GM12878 (cell line): ENCODE measurements at regions not wholly inside any gene's neighbourhood (a gene's known extent, or its start where the extent isn't known, plus 50 kb on each side); places are given as distances from the start of the nearest gene placed in this dataset.

Experiments
- ATAC-seq: fragments of 200-7000 bp; cut with Tn5 transposase; 3 replicates; pipeline ENCODE4 v1.9.1; 2020; ENCODE audit warnings: mild to moderate bottlenecking, moderate library complexity
- BruUV-seq: library from RNA; stranded (reverse); fragments of 400-500 nt; replicated peaks from 2 replicates; lab custom pipeline; 2021; lab: Mats Ljungman, UMichigan
- CTCF ChIA-PET: fragments of 300-600 bp; sonication (Branson Sonifier 250); formaldehyde crosslinking; extraction: SDS; loops from one replicate; lab custom pipeline; 2021; ENCODE audit warnings: inconsistent platforms; lab: Yijun Ruan, JAX
- POLR2A ChIA-PET: fragments of 350-600 bp; formaldehyde crosslinking; extraction: SDS; loops from one replicate; lab custom pipeline; 2021; ENCODE audit warnings: inconsistent platforms; lab: Charles Lee
- RAD21 ChIA-PET: fragments of 300-600 bp; sonication (Branson Sonifier 250); formaldehyde crosslinking; loops from one replicate; lab custom pipeline; 2023; ENCODE audit warnings: antibody characterized with exemption; ENCODE audit not compliant: unreplicated experiment; lab: Charles Lee
- SMC1A ChIA-PET: fragments of 300-600 bp; sonication (Branson Sonifier 250); formaldehyde crosslinking; loops from one replicate; lab custom pipeline; 2023; ENCODE audit not compliant: unreplicated experiment, uncharacterized antibody; lab: Charles Lee
- DNase-seq: peaks from one replicate; pipeline ENCODE4 v3.0.0-alpha.2; 2011; ENCODE audit warnings: low read depth, low spot score
- FAIRE-seq: peaks from 3 replicates; lab custom pipeline; 2011; peaks lifted over from hg19 to GRCh38; lab: Jason Lieb, UNC
- H2AFZ ChIP-seq: 2 replicates; pipeline ENCODE4 v1.6.0; 2011; ENCODE audit warnings: low read depth, low read length, control low read depth; ENCODE audit not compliant: control insufficient read depth
- H3K27ac ChIP-seq: 2 replicates; pipeline ENCODE4 v1.5.1; 2011; ENCODE audit warnings: control low read depth; ENCODE audit not compliant: control insufficient read depth, insufficient read depth
- H3K27me3 ChIP-seq, 2 experiments: replicated peaks in 1 of 2; 2 replicates each; pipeline versions ENCODE4 v1.6.0 to v1.6.1; 2011; ENCODE audit warnings: low read length in 1 of 2; ENCODE audit not compliant: control insufficient read depth in 2 of 2, insufficient read depth in 2 of 2
- H3K36me3 ChIP-seq, 2 experiments: 2 replicates each; pipeline ENCODE4 v1.5.1; 2011; ENCODE audit warnings: low read length in 1 of 2; ENCODE audit not compliant: control insufficient read depth in 2 of 2, insufficient read depth in 2 of 2
- H3K4me1 ChIP-seq: 2 replicates; pipeline ENCODE4 v1.6.1; 2011; ENCODE audit warnings: mild to moderate bottlenecking, low read length, moderate library complexity, mixed read lengths; ENCODE audit not compliant: control insufficient read depth, insufficient read depth
- H3K4me2 ChIP-seq: 2 replicates; pipeline ENCODE4 v1.6.0; 2011; ENCODE audit warnings: control low read depth; ENCODE audit not compliant: control insufficient read depth, insufficient read depth
- H3K4me3 ChIP-seq: fragments of 200-600 bp; sonication (generic); 2 replicates; pipeline ENCODE4 v1.5.1; 2016
- H3K79me2 ChIP-seq: 2 replicates; pipeline ENCODE4 v1.6.0; 2011; ENCODE audit warnings: low read length; ENCODE audit not compliant: control insufficient read depth, insufficient read depth
- H3K9ac ChIP-seq: 2 replicates; pipeline ENCODE4 v1.8.0; 2011; ENCODE audit warnings: low read length, control low read depth, mixed read lengths; ENCODE audit not compliant: control insufficient read depth, insufficient read depth
- H3K9me3 ChIP-seq: replicated peaks from 3 replicates; pipeline ENCODE4 v1.5.1; 2011; ENCODE audit warnings: mild to moderate bottlenecking, low read length; ENCODE audit not compliant: control insufficient read depth, insufficient read depth
- H4K20me1 ChIP-seq: 2 replicates; pipeline ENCODE4 v1.6.0; 2011; ENCODE audit not compliant: control insufficient read depth, insufficient read depth
- CREM ChIP-seq: IDR thresholded peaks from 2 replicates; pipeline ENCODE4 v1.6.1; 2014; ENCODE audit warnings: antibody characterized with exemption, low read depth
- ESRRA ChIP-seq: IDR thresholded peaks from 2 replicates; pipeline ENCODE4 v1.6.1; 2012; ENCODE audit warnings: mild to moderate bottlenecking, low read length, improper control_type of control experiment
- HDAC2 ChIP-seq: fragments of 200-600 bp; sonication (generic); IDR thresholded peaks from 2 replicates; pipeline ENCODE4 v1.6.1; 2017
- JUND ChIP-seq: IDR thresholded peaks from 2 replicates; pipeline ENCODE4 v1.6.1; 2012; ENCODE audit warnings: low read depth, mild to moderate bottlenecking, low read length, improper control_type of control experiment, moderate library complexity
- MEF2B ChIP-seq: fragments of 450-650 bp; IDR thresholded peaks from 2 replicates; pipeline ENCODE4 v1.6.1; 2018; ENCODE audit warnings: mild to moderate bottlenecking, moderate library complexity; ENCODE audit not compliant: partially characterized antibody, poor library complexity, severe bottlenecking
- SP1 ChIP-seq: IDR thresholded peaks from one replicate; pipeline ENCODE4 v1.6.1; 2011; ENCODE audit warnings: low read depth, low read length
- STAT3 ChIP-seq: IDR thresholded peaks from 2 replicates; pipeline ENCODE4 v1.6.1; 2011; ENCODE audit warnings: low read depth, low read length, improper control_type of control experiment
- TARDBP ChIP-seq: IDR thresholded peaks from 2 replicates; pipeline ENCODE4 v1.6.1; 2016; ENCODE audit warnings: borderline replicate concordance
- TCF12 ChIP-seq: IDR thresholded peaks from 2 replicates; pipeline ENCODE4 v1.6.1; 2011; ENCODE audit warnings: low read depth, mild to moderate bottlenecking, low read length
- TCF7 ChIP-seq: IDR thresholded peaks from 2 replicates; pipeline ENCODE4 v1.6.1; 2014; ENCODE audit warnings: antibody characterized with exemption, borderline replicate concordance
- ZSCAN29 ChIP-seq: fragments of 450-650 bp; IDR thresholded peaks from 2 replicates; pipeline ENCODE4 v1.6.1; 2017; ENCODE audit warnings: mild to moderate bottlenecking, moderate library complexity
- WGBS: methylation state at CpG from one replicate; pipeline ENCODE4 v1.1.6; 2016; ENCODE audit warnings: low lambda C conversion rate; ENCODE audit not compliant: insufficient replicate concordance, insufficient coverage; ENCODE audit errors: missing lambda C conversion rate; 5-methylcytosine and 5-hydroxymethylcytosine counted together
- in situ Hi-C: fragments of 300-500 bp; cut with MboI; formaldehyde crosslinking; loops from 9 replicates; pipeline ENCODE4 v1.14.3; 2018; ENCODE audit warnings: mixed read lengths
- intact Hi-C: fragments of 100-400 bp; cut with micrococcal nuclease; formaldehyde crosslinking; loops from one replicate; pipeline ENCODE4 v1.14.2; 2022; ENCODE audit not compliant: unreplicated experiment
- TF ChIP-seq, protein P1 (sequence below): fragments of 450-650 bp; IDR thresholded peaks from 2 replicates; pipeline ENCODE4 v1.6.1; 2017; ENCODE audit warnings: mild to moderate bottlenecking, moderate library complexity
- TF ChIP-seq, protein P2 (sequence below): fragments of 450-650 bp; IDR thresholded peaks from 2 replicates; pipeline ENCODE4 v1.6.1; 2017; ENCODE audit warnings: antibody characterized with exemption, mild to moderate bottlenecking, moderate library complexity
- TF ChIP-seq, protein P3 (sequence below): fragments of 450-650 bp; formaldehyde crosslinking; IDR thresholded peaks from 2 replicates; pipeline ENCODE4 v1.4.0; 2020; ENCODE audit warnings: mild to moderate bottlenecking, moderate library complexity

DNA sequence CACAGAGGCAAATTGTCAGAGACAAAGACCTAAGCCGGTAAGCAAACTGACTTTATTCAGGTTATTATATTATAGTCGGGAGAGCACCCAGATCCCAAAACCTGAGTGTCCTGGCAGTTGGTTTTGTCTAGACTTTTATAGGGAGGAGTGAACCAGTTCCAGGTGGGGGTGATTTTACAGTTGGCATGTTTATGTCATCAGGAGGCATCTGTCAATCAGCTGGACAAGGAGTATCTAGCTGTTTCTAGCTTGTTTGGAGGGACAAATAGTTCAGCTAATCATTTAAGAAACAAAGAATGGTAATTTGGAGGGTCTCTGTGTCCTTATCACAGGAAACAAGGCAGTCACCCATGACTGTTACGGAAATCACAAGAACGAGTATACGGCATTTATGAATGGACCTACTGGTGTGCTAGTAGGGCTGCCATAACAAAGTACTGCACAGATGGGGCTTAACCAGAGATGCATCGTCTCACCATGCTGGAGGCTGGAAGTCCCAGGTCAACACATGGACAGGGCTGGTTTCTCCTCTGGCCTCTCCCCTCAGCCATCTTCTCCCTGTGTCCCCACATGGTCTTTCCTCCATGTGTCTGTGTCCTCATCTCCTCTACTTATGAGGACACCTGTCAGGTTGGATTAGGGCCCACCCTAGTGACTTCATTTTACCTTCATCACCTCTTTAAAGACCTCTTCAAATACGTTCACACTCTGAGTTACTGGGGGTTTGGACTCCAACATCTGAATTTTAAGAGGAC is 122.7 kb downstream of the LY86 start:
- ATAC-seq = no peak
- SMC1A ChIA-PET = interaction anchor here (0.6 to 2.6 kb wide), 4 partner anchors 10 to 119 kb away, joined by 3 to 10 read pairs (median 4); no protein-coding TSS in a partner anchor
- no peak overlapping the region for H3K4me2 ChIP-seq
- no peak for TF ChIP-seq ESRRA
- TF ChIP-seq, protein P1, sequence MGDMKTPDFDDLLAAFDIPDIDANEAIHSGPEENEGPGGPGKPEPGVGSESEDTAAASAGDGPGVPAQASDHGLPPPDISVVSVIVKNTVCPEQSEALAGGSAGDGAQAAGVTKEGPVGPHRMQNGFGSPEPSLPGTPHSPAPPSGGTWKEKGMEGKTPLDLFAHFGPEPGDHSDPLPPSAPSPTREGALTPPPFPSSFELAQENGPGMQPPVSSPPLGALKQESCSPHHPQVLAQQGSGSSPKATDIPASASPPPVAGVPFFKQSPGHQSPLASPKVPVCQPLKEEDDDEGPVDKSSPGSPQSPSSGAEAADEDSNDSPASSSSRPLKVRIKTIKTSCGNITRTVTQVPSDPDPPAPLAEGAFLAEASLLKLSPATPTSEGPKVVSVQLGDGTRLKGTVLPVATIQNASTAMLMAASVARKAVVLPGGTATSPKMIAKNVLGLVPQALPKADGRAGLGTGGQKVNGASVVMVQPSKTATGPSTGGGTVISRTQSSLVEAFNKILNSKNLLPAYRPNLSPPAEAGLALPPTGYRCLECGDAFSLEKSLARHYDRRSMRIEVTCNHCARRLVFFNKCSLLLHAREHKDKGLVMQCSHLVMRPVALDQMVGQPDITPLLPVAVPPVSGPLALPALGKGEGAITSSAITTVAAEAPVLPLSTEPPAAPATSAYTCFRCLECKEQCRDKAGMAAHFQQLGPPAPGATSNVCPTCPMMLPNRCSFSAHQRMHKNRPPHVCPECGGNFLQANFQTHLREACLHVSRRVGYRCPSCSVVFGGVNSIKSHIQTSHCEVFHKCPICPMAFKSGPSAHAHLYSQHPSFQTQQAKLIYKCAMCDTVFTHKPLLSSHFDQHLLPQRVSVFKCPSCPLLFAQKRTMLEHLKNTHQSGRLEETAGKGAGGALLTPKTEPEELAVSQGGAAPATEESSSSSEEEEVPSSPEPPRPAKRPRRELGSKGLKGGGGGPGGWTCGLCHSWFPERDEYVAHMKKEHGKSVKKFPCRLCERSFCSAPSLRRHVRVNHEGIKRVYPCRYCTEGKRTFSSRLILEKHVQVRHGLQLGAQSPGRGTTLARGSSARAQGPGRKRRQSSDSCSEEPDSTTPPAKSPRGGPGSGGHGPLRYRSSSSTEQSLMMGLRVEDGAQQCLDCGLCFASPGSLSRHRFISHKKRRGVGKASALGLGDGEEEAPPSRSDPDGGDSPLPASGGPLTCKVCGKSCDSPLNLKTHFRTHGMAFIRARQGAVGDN = no peak
- TF ChIP-seq, protein P2, sequence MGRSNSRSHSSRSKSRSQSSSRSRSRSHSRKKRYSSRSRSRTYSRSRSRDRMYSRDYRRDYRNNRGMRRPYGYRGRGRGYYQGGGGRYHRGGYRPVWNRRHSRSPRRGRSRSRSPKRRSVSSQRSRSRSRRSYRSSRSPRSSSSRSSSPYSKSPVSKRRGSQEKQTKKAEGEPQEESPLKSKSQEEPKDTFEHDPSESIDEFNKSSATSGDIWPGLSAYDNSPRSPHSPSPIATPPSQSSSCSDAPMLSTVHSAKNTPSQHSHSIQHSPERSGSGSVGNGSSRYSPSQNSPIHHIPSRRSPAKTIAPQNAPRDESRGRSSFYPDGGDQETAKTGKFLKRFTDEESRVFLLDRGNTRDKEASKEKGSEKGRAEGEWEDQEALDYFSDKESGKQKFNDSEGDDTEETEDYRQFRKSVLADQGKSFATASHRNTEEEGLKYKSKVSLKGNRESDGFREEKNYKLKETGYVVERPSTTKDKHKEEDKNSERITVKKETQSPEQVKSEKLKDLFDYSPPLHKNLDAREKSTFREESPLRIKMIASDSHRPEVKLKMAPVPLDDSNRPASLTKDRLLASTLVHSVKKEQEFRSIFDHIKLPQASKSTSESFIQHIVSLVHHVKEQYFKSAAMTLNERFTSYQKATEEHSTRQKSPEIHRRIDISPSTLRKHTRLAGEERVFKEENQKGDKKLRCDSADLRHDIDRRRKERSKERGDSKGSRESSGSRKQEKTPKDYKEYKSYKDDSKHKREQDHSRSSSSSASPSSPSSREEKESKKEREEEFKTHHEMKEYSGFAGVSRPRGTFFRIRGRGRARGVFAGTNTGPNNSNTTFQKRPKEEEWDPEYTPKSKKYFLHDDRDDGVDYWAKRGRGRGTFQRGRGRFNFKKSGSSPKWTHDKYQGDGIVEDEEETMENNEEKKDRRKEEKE = no peak
- TF ChIP-seq, protein P3, sequence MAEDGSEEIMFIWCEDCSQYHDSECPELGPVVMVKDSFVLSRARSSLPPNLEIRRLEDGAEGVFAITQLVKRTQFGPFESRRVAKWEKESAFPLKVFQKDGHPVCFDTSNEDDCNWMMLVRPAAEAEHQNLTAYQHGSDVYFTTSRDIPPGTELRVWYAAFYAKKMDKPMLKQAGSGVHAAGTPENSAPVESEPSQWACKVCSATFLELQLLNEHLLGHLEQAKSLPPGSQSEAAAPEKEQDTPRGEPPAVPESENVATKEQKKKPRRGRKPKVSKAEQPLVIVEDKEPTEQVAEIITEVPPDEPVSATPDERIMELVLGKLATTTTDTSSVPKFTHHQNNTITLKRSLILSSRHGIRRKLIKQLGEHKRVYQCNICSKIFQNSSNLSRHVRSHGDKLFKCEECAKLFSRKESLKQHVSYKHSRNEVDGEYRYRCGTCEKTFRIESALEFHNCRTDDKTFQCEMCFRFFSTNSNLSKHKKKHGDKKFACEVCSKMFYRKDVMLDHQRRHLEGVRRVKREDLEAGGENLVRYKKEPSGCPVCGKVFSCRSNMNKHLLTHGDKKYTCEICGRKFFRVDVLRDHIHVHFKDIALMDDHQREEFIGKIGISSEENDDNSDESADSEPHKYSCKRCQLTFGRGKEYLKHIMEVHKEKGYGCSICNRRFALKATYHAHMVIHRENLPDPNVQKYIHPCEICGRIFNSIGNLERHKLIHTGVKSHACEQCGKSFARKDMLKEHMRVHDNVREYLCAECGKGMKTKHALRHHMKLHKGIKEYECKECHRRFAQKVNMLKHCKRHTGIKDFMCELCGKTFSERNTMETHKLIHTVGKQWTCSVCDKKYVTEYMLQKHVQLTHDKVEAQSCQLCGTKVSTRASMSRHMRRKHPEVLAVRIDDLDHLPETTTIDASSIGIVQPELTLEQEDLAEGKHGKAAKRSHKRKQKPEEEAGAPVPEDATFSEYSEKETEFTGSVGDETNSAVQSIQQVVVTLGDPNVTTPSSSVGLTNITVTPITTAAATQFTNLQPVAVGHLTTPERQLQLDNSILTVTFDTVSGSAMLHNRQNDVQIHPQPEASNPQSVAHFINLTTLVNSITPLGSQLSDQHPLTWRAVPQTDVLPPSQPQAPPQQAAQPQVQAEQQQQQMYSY (CRISPR knock-in tag) = no peak
- TF ChIP-seq SP1 = no peak
- no peak for TF ChIP-seq HDAC2
- TF ChIP-seq TARDBP = no peak
- TF ChIP-seq TCF12 = no peak
- no peak for TF ChIP-seq ZSCAN29
- TF ChIP-seq TCF7 = no peak
- TF ChIP-seq STAT3 = no peak
- no peak for TF ChIP-seq JUND
- no peak for TF ChIP-seq MEF2B
- no peak for TF ChIP-seq CREM

More for the DNA sequence above, 122.7 kb downstream of the LY86 start:
- CTCF ChIA-PET = interaction anchor here (0.9 to 2.0 kb wide), 3 partner anchors 9 to 29 kb away, joined by 3 to 5 read pairs (median 4); no protein-coding TSS in a partner anchor
- H3K27me3 ChIP-seq = no peaks in the 10 kb centered on the region
- DNase-seq = no peak
- H3K36me3 ChIP-seq = no peaks in the 10 kb centered on the region
- no peak overlapping the region for H2AFZ ChIP-seq
- no TSS peak for BruUV-seq
- POLR2A ChIA-PET = interaction anchor here (1.4 kb wide), 1 partner anchor 9 kb away, joined by 3 read pairs; no protein-coding TSS in a partner anchor
- no peak overlapping the region for H3K9ac ChIP-seq
- H4K20me1 ChIP-seq = no peaks in the 10 kb centered on the region
- peak; percentile 18 for FAIRE-seq
- H3K4me3 ChIP-seq = no peak overlapping the region
- WGBS = 81% methylated on average over 7 of the region's 7 CpGs
- no peaks in the 10 kb centered on the region for H3K79me2 ChIP-seq
- H3K27ac ChIP-seq = no peak overlapping the region
- in situ Hi-C loops = no loop called here
- no peaks in the 10 kb centered on the region for H3K9me3 ChIP-seq
- peaks cover 23% of the 10 kb centered on the region for H3K4me1 ChIP-seq
- RAD21 ChIA-PET = no interaction called here
- intact Hi-C loops = no loop called here
